HFFc6 (cell line): ENCODE measurements at regions not wholly inside any gene's neighbourhood (a gene's known extent, or its start where the extent isn't known, plus 50 kb on each side); places are given as distances from the start of the nearest gene placed in this dataset.

ENCODE experiments used
- DNase-seq: peaks from one replicate; pipeline ENCODE4 v3.0.0-alpha.2; 2018
- H3K27ac Mint-ChIP-seq: 2 replicates; pipeline ENCODE4 v1.8.0; 2020; ENCODE audit warnings: mild to moderate bottlenecking, mixed read lengths
- H3K27me3 Mint-ChIP-seq: 2 replicates; pipeline ENCODE4 v1.8.0; 2021; ENCODE audit warnings: mild to moderate bottlenecking, moderate library complexity, mixed read lengths; ENCODE audit not compliant: insufficient read depth
- H3K36me3 Mint-ChIP-seq: 2 replicates; pipeline ENCODE4 v1.8.0; 2021; ENCODE audit warnings: low read depth, mixed read lengths
- H3K4me1 Mint-ChIP-seq: 2 replicates; pipeline ENCODE4 v1.8.0; 2020; ENCODE audit warnings: low read depth, mixed read lengths
- H3K4me3 Mint-ChIP-seq: 2 replicates; pipeline ENCODE4 v1.8.0; 2020; ENCODE audit warnings: mild to moderate bottlenecking, moderate library complexity, mixed read lengths
- H3K9me3 Mint-ChIP-seq: 2 replicates; pipeline ENCODE4 v1.8.0; 2020; ENCODE audit warnings: mild to moderate bottlenecking, mixed read lengths
- CTCF ChIP-seq: fragments of 200-600 bp; sonication (generic); IDR thresholded peaks from 2 replicates; pipeline ENCODE4 v1.5.0; 2021; ENCODE audit warnings: antibody characterized with exemption, mild to moderate bottlenecking

GRCh38 chr7:118311121-118311836 lies 86.8 kb downstream of the ANKRD7 start:
- Mint-ChIP-seq H3K9me3 (peaks cover 57% of the 10 kb centered on the region), H3K27ac (no peak overlapping the region), H3K27me3 (peaks cover 3% of the 10 kb centered on the region; the same call in 1 of the 2 replicates), H3K4me1 (no peaks in the 10 kb centered on the region), H3K36me3 (peaks cover 16% of the 10 kb centered on the region), H3K4me3 (no peak overlapping the region)
- no peak for DNase-seq
- TF ChIP-seq CTCF, result no peak

GRCh38 chr7:118312051-118312450 lies 87.5 kb downstream of the ANKRD7 start:
- H3K9me3 Mint-ChIP-seq, result peaks cover 59% of the 10 kb centered on the region
- peaks cover 17% of the 10 kb centered on the region for H3K36me3 Mint-ChIP-seq
- TF ChIP-seq CTCF, result no peak
- H3K27me3 Mint-ChIP-seq, result peaks cover 3% of the 10 kb centered on the region; the same call in 1 of the 2 replicates
- no peak overlapping the region for H3K4me3 Mint-ChIP-seq
- DNase-seq, result no peak
- no peaks in the 10 kb centered on the region for H3K4me1 Mint-ChIP-seq
- H3K27ac Mint-ChIP-seq, result no peak overlapping the region

- Mint-ChIP-seq H3K36me3 (peaks cover 17% of the 10 kb centered on the region), H3K27me3 (no peaks in the 10 kb centered on the region), H3K4me3 (no peak overlapping the region), H3K4me1 (no peaks in the 10 kb centered on the region), H3K27ac (no peak overlapping the region), H3K9me3 (peaks cover 54% of the 10 kb centered on the region)
- no peak for DNase-seq
- no peak for TF ChIP-seq CTCF
Observed at GRCh38 chr7:118312966-118313365, 88.5 kb downstream of the ANKRD7 start.

- H3K9me3 Mint-ChIP-seq, result peaks cover 43% of the 10 kb centered on the region
- DNase-seq, result no peak
- no peak overlapping the region for H3K27ac Mint-ChIP-seq
- no peaks in the 10 kb centered on the region for H3K4me1 Mint-ChIP-seq
- H3K4me3 Mint-ChIP-seq, result no peak overlapping the region
- no peak for TF ChIP-seq CTCF
- no peaks in the 10 kb centered on the region for H3K27me3 Mint-ChIP-seq
- H3K36me3 Mint-ChIP-seq, result peaks cover 6% of the 10 kb centered on the region; the same call in 1 of the 2 replicates
Observed at GRCh38 chr7:118324790-118325449, 100.4 kb downstream of the ANKRD7 start.

- H3K4me1 Mint-ChIP-seq, result no peaks in the 10 kb centered on the region
- DNase-seq, result no peak
- H3K9me3 Mint-ChIP-seq, result peaks cover 45% of the 10 kb centered on the region
- H3K4me3 Mint-ChIP-seq, result no peak overlapping the region
- TF ChIP-seq CTCF, result no peak
- no peaks in the 10 kb centered on the region for H3K27me3 Mint-ChIP-seq
- no peak overlapping the region for H3K27ac Mint-ChIP-seq
- H3K36me3 Mint-ChIP-seq, result peaks cover 6% of the 10 kb centered on the region; the same call in 1 of the 2 replicates
Observed at GRCh38 chr7:118325450-118325808, 100.9 kb downstream of the ANKRD7 start.
